Tibial nerve (tissue), 4 donors: ENCODE measurements at regions not wholly inside any gene's neighbourhood (a gene's known extent, or its start where the extent isn't known, plus 50 kb on each side); places are given as distances from the start of the nearest gene placed in this dataset.

Source experiments
- DNase-seq, 2 donors: peaks; one replicate each; pipeline ENCODE4 v3.0.0-alpha.2; 2019; ENCODE audit warnings: low spot score in 2 of 2
- H3K27ac ChIP-seq, 4 donors: fragments of 200-600 bp; sonication (generic) in 3 of 4; one replicate each; pipeline ENCODE4 v1.5.1; 2017 to 2019; ENCODE audit warnings: mild to moderate bottlenecking in 1 of 4
- H3K27me3 ChIP-seq, 2 donors: fragments of 200-600 bp; sonication (generic) in 1 of 2; one replicate each; pipeline versions ENCODE4 v1.5.1 to v1.6.0; 2017 to 2019
- H3K36me3 ChIP-seq, 3 donors: fragments of 200-600 bp; sonication (generic); one replicate each; pipeline ENCODE4 v1.5.1; 2018 to 2019
- H3K4me1 ChIP-seq, 4 donors: fragments of 200-600 bp; sonication (generic) in 3 of 4; one replicate each; pipeline ENCODE4 v1.5.1; 2017 to 2019
- H3K4me3 ChIP-seq, 4 donors: fragments of 200-600 bp; sonication (generic) in 3 of 4; one replicate each; pipeline ENCODE4 v1.5.1; 2017 to 2019; ENCODE audit warnings: mild to moderate bottlenecking in 1 of 4, moderate library complexity in 1 of 4
- H3K9me3 ChIP-seq, 4 donors: fragments of 200-600 bp; sonication (generic) in 3 of 4; one replicate each; pipeline ENCODE4 v1.5.1; 2017 to 2019
- CTCF ChIP-seq, 5 experiments: fragments of 200-600 bp in 3 of 5; fragments of 450-650 bp in 2 of 5; sonication (generic) in 3 of 5; IDR thresholded peaks; one replicate each; pipeline ENCODE4 v1.5.1; 2016 to 2019; ENCODE audit warnings: antibody characterized with exemption in 5 of 5, mild to moderate bottlenecking in 3 of 5, moderate library complexity in 2 of 5
- EP300 ChIP-seq, 2 donors: sonication (generic); formaldehyde crosslinking; IDR thresholded peaks; one replicate each; pipeline ENCODE4 v1.6.1; 2017; ENCODE audit warnings: antibody characterized with exemption in 2 of 2, mild to moderate bottlenecking in 1 of 2
- POLR2A ChIP-seq, 2 donors: fragments of 450-650 bp; IDR thresholded peaks; one replicate each; pipeline ENCODE4 v1.6.1; 2017; ENCODE audit warnings: antibody characterized with exemption in 2 of 2, mild to moderate bottlenecking in 2 of 2, moderate library complexity in 2 of 2
- WGBS, 2 donors: methylation state at CpG; one replicate each; pipeline ENCODE4 v1.1.5; 2018; 5-methylcytosine and 5-hydroxymethylcytosine counted together

GRCh38 chr2:207279520-207279919 is 113.8 kb upstream of the KLF7 start:
- Histone ChIP-seq H3K27me3 (no peaks in the 10 kb centered on the region), H3K9me3 (no peaks in the 10 kb centered on the region), H3K4me1 (peaks cover 0 to 15% (median 2%) of the 10 kb centered on the region in 4 donors), H3K27ac (no peak overlapping the region), H3K4me3 (no peak overlapping the region), H3K36me3 (no peaks in the 10 kb centered on the region)
- TF ChIP-seq POLR2A (IDR thresholded peaks at IDR 0.05): no peak
- TF ChIP-seq EP300 (IDR thresholded peaks at IDR 0.05): no peak
- TF ChIP-seq CTCF (IDR thresholded peaks at IDR 0.05): no peak
- DNase-seq: no peak
- WGBS, 2 donors: 98 to 99% methylated on average over 2 of the region's 2 CpGs

GRCh38 chr2:207281436-207281835 is 115.7 kb upstream of the KLF7 start:
- TF ChIP-seq EP300 (IDR thresholded peaks at IDR 0.05): no peak
- TF ChIP-seq CTCF (IDR thresholded peaks at IDR 0.05): no peak
- no peak for TF ChIP-seq POLR2A (IDR thresholded peaks at IDR 0.05)
- Histone ChIP-seq H3K36me3 (no peaks in the 10 kb centered on the region), H3K9me3 (no peaks in the 10 kb centered on the region), H3K27ac (no peak overlapping the region), H3K4me3 (no peak overlapping the region), H3K27me3 (no peaks in the 10 kb centered on the region), H3K4me1 (peaks cover 0 to 15% (median 2%) of the 10 kb centered on the region in 4 donors)
- DNase-seq: no peak
- 90 to 93% methylated on average over 6 of the region's 6 CpGs for WGBS, 2 donors

- TF ChIP-seq CTCF (IDR thresholded peaks at IDR 0.05) (no peak), POLR2A (IDR thresholded peaks at IDR 0.05) (no peak), EP300 (IDR thresholded peaks at IDR 0.05) (no peak)
- no peaks in the 10 kb centered on the region for H3K9me3 ChIP-seq
- peak overlapping the region in 2 of 4 donors; percentile 18 to 78 for H3K27ac ChIP-seq
- peaks cover 0 to 15% (median 2%) of the 10 kb centered on the region in 4 donors for H3K4me1 ChIP-seq
- no peak for DNase-seq
- no peaks in the 10 kb centered on the region for H3K27me3 ChIP-seq
- no peaks in the 10 kb centered on the region for H3K36me3 ChIP-seq
- no peak overlapping the region for H3K4me3 ChIP-seq
These were observed 117.2 kb upstream of the KLF7 start for GRCh38 chr2:207282916-207283315.

GRCh38 chr2:207283356-207283755 is 117.6 kb upstream of the KLF7 start:
- no peaks in the 10 kb centered on the region for H3K36me3 ChIP-seq
- peak; percentile 15 to 20 for DNase-seq
- peak overlapping the region in 2 of 4 donors; percentile 18 to 78 for H3K27ac ChIP-seq
- TF ChIP-seq EP300 (IDR thresholded peaks at IDR 0.05) (peak in 1 of 2 donors; percentile 21), POLR2A (IDR thresholded peaks at IDR 0.05) (no peak), CTCF (IDR thresholded peaks at IDR 0.05) (peak in 4 of 5 experiments; percentile 12 to 30 (median 20))
- no peak overlapping the region for H3K4me3 ChIP-seq
- no peaks in the 10 kb centered on the region for H3K9me3 ChIP-seq
- WGBS, 2 donors: 36 to 48% methylated on average over 1 of the region's 1 CpG
- H3K27me3 ChIP-seq: no peaks in the 10 kb centered on the region
- peaks cover 0 to 15% (median 2%) of the 10 kb centered on the region in 4 donors for H3K4me1 ChIP-seq

- no peak overlapping the region for H3K27ac ChIP-seq
- WGBS, 2 donors: 80 to 88% methylated on average over 5 of the region's 5 CpGs
- no peak overlapping the region for H3K4me3 ChIP-seq
- peaks cover 0 to 15% (median 2%) of the 10 kb centered on the region in 4 donors for H3K4me1 ChIP-seq
- DNase-seq: no peak
- no peak for TF ChIP-seq EP300 (IDR thresholded peaks at IDR 0.05)
- no peak for TF ChIP-seq CTCF (IDR thresholded peaks at IDR 0.05)
- TF ChIP-seq POLR2A (IDR thresholded peaks at IDR 0.05): no peak
- H3K27me3 ChIP-seq: no peaks in the 10 kb centered on the region
- H3K9me3 ChIP-seq: no peaks in the 10 kb centered on the region
- no peaks in the 10 kb centered on the region for H3K36me3 ChIP-seq
These were observed 119.1 kb upstream of the KLF7 start for GRCh38 chr2:207284556-207285472.
